ENCODE measurements at regions not wholly inside any gene's neighbourhood (a gene's known extent, or its start where the extent isn't known, plus 50 kb on each side); places are given as distances from the start of the nearest gene placed in this dataset.

GRCh38 chr17:83173914-83174361 lies 94.5 kb downstream of the METRNL start:
- Histone ChIP-seq H4K8ac (ENCODE audit: low read depth, low read length) (no peak overlapping the region), H3K4me1 (ENCODE audit: control insufficient read depth in 1 of 2, insufficient read depth in 2 of 2, low read length in 2 of 2) (no peaks in the 10 kb centered on the region), H3K9ac (ENCODE audit: low read length) (no peak overlapping the region), H2BK120ac (ENCODE audit: insufficient read depth, low read length, poor library complexity) (no peak overlapping the region), H3K27me3 (ENCODE audit: insufficient read depth, low read length) (no peaks in the 10 kb centered on the region), H3K79me2 (ENCODE audit: control insufficient read depth, insufficient read depth, low read length, poor library complexity) (no peaks in the 10 kb centered on the region), H2BK5ac (ENCODE audit: low read depth, low read length, poor library complexity) (no peak overlapping the region), H2BK12ac (ENCODE audit: low read length) (no peak overlapping the region), H3K79me1 (ENCODE audit: low read length) (no peaks in the 10 kb centered on the region), H4K12ac (ENCODE audit: low read depth, low read length) (no peak overlapping the region), H3K23ac (ENCODE audit: low read length) (no peak overlapping the region), H3K9me3 (ENCODE audit: insufficient read depth, low read depth, low read length) (peaks cover 58% of the 10 kb centered on the region), H2AK5ac (ENCODE audit: low read length) (no peak overlapping the region), H3K14ac (ENCODE audit: low read length) (no peak overlapping the region), H2AFZ (ENCODE audit: insufficient read depth, low read length, poor library complexity) (no peak overlapping the region), H3K4me3 (ENCODE audit: low read depth, low read length) (peak overlapping the region; percentile 23), H4K91ac (ENCODE audit: low read depth, low read length) (no peak overlapping the region), H3K18ac (ENCODE audit: low read length) (no peak overlapping the region), H3K36me3 (ENCODE audit: control insufficient read depth in 1 of 2, insufficient read depth in 2 of 2, low read length in 2 of 2) (no peaks in the 10 kb centered on the region), H3K27ac (ENCODE audit: low read depth, low read length) (no peak overlapping the region), H3K4ac (ENCODE audit: low read depth, low read length) (no peak overlapping the region), H3K4me2 (ENCODE audit: low read length) (no peak overlapping the region)
- no peak for DNase-seq
- no CpG with 5 or more reads among the region's 18 CpGs for WGBS (ENCODE audit: extremely low coverage, insufficient coverage, insufficient read length)

GRCh38 chr17:83174362-83175118 lies 95.1 kb downstream of the METRNL start:
- no peak overlapping the region for H4K12ac ChIP-seq (ENCODE audit: low read depth, low read length)
- H2AK5ac ChIP-seq (ENCODE audit: low read length): no peak overlapping the region
- no CpG with 5 or more reads among the region's 13 CpGs for WGBS (ENCODE audit: extremely low coverage, insufficient coverage, insufficient read length)
- peaks cover 59% of the 10 kb centered on the region for H3K9me3 ChIP-seq (ENCODE audit: insufficient read depth, low read depth, low read length)
- H3K36me3 ChIP-seq (ENCODE audit: control insufficient read depth in 1 of 2, insufficient read depth in 2 of 2, low read length in 2 of 2): no peaks in the 10 kb centered on the region
- H3K4me1 ChIP-seq (ENCODE audit: control insufficient read depth in 1 of 2, insufficient read depth in 2 of 2, low read length in 2 of 2): no peaks in the 10 kb centered on the region
- H2BK12ac ChIP-seq (ENCODE audit: low read length): no peak overlapping the region
- H3K23ac ChIP-seq (ENCODE audit: low read length): no peak overlapping the region
- H3K9ac ChIP-seq (ENCODE audit: low read length): no peak overlapping the region
- H3K14ac ChIP-seq (ENCODE audit: low read length): no peak overlapping the region
- H2BK120ac ChIP-seq (ENCODE audit: insufficient read depth, low read length, poor library complexity): no peak overlapping the region
- no peak for DNase-seq
- no peak overlapping the region for H2BK5ac ChIP-seq (ENCODE audit: low read depth, low read length, poor library complexity)
- H3K4ac ChIP-seq (ENCODE audit: low read depth, low read length): no peak overlapping the region
- H3K4me3 ChIP-seq (ENCODE audit: low read depth, low read length): peak overlapping the region; percentile 23
- no peak overlapping the region for H3K18ac ChIP-seq (ENCODE audit: low read length)
- H3K79me2 ChIP-seq (ENCODE audit: control insufficient read depth, insufficient read depth, low read length, poor library complexity): no peaks in the 10 kb centered on the region
- H3K79me1 ChIP-seq (ENCODE audit: low read length): no peaks in the 10 kb centered on the region
- H3K27me3 ChIP-seq (ENCODE audit: insufficient read depth, low read length): no peaks in the 10 kb centered on the region
- H2AFZ ChIP-seq (ENCODE audit: insufficient read depth, low read length, poor library complexity): no peak overlapping the region
- no peak overlapping the region for H4K91ac ChIP-seq (ENCODE audit: low read depth, low read length)
- H3K27ac ChIP-seq (ENCODE audit: low read depth, low read length): no peak overlapping the region
- H3K4me2 ChIP-seq (ENCODE audit: low read length): no peak overlapping the region
- H4K8ac ChIP-seq (ENCODE audit: low read depth, low read length): no peak overlapping the region

- no peak overlapping the region for H3K4ac ChIP-seq (ENCODE audit: low read depth, low read length)
- WGBS (ENCODE audit: extremely low coverage, insufficient coverage, insufficient read length): no CpG with 5 or more reads among the region's 16 CpGs
Observed at GRCh38 chr17:83175119-83175821, 95.9 kb downstream of the METRNL start.

GRCh38 chr17:83175822-83176622 lies 96.6 kb downstream of the METRNL start:
- Histone ChIP-seq H2AK5ac (ENCODE audit: low read length) (no peak overlapping the region), H4K8ac (ENCODE audit: low read depth, low read length) (no peak overlapping the region), H3K79me1 (ENCODE audit: low read length) (no peaks in the 10 kb centered on the region), H3K4me2 (ENCODE audit: low read length) (no peak overlapping the region), H3K9ac (ENCODE audit: low read length) (no peak overlapping the region), H3K4me3 (ENCODE audit: low read depth, low read length) (no peak overlapping the region), H3K27ac (ENCODE audit: low read depth, low read length) (no peak overlapping the region), H4K91ac (ENCODE audit: low read depth, low read length) (no peak overlapping the region), H3K14ac (ENCODE audit: low read length) (no peak overlapping the region), H3K36me3 (ENCODE audit: control insufficient read depth in 1 of 2, insufficient read depth in 2 of 2, low read length in 2 of 2) (no peaks in the 10 kb centered on the region), H2AFZ (ENCODE audit: insufficient read depth, low read length, poor library complexity) (no peak overlapping the region), H2BK12ac (ENCODE audit: low read length) (no peak overlapping the region), H3K4me1 (ENCODE audit: control insufficient read depth in 1 of 2, insufficient read depth in 2 of 2, low read length in 2 of 2) (no peaks in the 10 kb centered on the region), H3K4ac (ENCODE audit: low read depth, low read length) (no peak overlapping the region), H2BK120ac (ENCODE audit: insufficient read depth, low read length, poor library complexity) (no peak overlapping the region), H3K27me3 (ENCODE audit: insufficient read depth, low read length) (no peaks in the 10 kb centered on the region), H3K23ac (ENCODE audit: low read length) (no peak overlapping the region), H4K12ac (ENCODE audit: low read depth, low read length) (no peak overlapping the region), H2BK5ac (ENCODE audit: low read depth, low read length, poor library complexity) (no peak overlapping the region), H3K18ac (ENCODE audit: low read length) (no peak overlapping the region), H3K9me3 (ENCODE audit: insufficient read depth, low read depth, low read length) (peaks cover 67% of the 10 kb centered on the region), H3K79me2 (ENCODE audit: control insufficient read depth, insufficient read depth, low read length, poor library complexity) (no peaks in the 10 kb centered on the region)
- no CpG with 5 or more reads among the region's 15 CpGs for WGBS (ENCODE audit: extremely low coverage, insufficient coverage, insufficient read length)
- no peak for DNase-seq

More at GRCh38 chr17:83175119-83175821, 95.9 kb downstream of the METRNL start:
- Histone ChIP-seq H3K4me1 (ENCODE audit: control insufficient read depth in 1 of 2, insufficient read depth in 2 of 2, low read length in 2 of 2) (no peaks in the 10 kb centered on the region), H4K8ac (ENCODE audit: low read depth, low read length) (no peak overlapping the region), H3K79me2 (ENCODE audit: control insufficient read depth, insufficient read depth, low read length, poor library complexity) (no peaks in the 10 kb centered on the region), H3K36me3 (ENCODE audit: control insufficient read depth in 1 of 2, insufficient read depth in 2 of 2, low read length in 2 of 2) (no peaks in the 10 kb centered on the region), H2BK5ac (ENCODE audit: low read depth, low read length, poor library complexity) (no peak overlapping the region), H3K18ac (ENCODE audit: low read length) (no peak overlapping the region), H2BK12ac (ENCODE audit: low read length) (no peak overlapping the region), H3K4me3 (ENCODE audit: low read depth, low read length) (no peak overlapping the region), H3K23ac (ENCODE audit: low read length) (no peak overlapping the region), H3K4me2 (ENCODE audit: low read length) (no peak overlapping the region), H2AK5ac (ENCODE audit: low read length) (no peak overlapping the region), H3K9me3 (ENCODE audit: insufficient read depth, low read depth, low read length) (peaks cover 63% of the 10 kb centered on the region), H2BK120ac (ENCODE audit: insufficient read depth, low read length, poor library complexity) (no peak overlapping the region), H3K79me1 (ENCODE audit: low read length) (no peaks in the 10 kb centered on the region), H4K91ac (ENCODE audit: low read depth, low read length) (no peak overlapping the region), H3K27ac (ENCODE audit: low read depth, low read length) (no peak overlapping the region), H3K14ac (ENCODE audit: low read length) (no peak overlapping the region), H3K27me3 (ENCODE audit: insufficient read depth, low read length) (no peaks in the 10 kb centered on the region), H2AFZ (ENCODE audit: insufficient read depth, low read length, poor library complexity) (no peak overlapping the region), H3K9ac (ENCODE audit: low read length) (no peak overlapping the region), H4K12ac (ENCODE audit: low read depth, low read length) (no peak overlapping the region)
- DNase-seq: no peak
